C4-2B (cell line): ENCODE measurements at regions not wholly inside any gene's neighbourhood (a gene's known extent, or its start where the extent isn't known, plus 50 kb on each side); places are given as distances from the start of the nearest gene placed in this dataset.

ENCODE experiments used
- ZFX ChIP-seq: fragments of 450-650 bp; IDR thresholded peaks from 2 replicates; pipeline ENCODE4 v1.6.1; 2017
- TF ChIP-seq, protein P1 (sequence below): fragments of 450-650 bp; conservative IDR thresholded peaks from 2 replicates; pipeline ENCODE4 v1.5.1; 2017; ENCODE audit warnings: mild to moderate bottlenecking

DNA sequence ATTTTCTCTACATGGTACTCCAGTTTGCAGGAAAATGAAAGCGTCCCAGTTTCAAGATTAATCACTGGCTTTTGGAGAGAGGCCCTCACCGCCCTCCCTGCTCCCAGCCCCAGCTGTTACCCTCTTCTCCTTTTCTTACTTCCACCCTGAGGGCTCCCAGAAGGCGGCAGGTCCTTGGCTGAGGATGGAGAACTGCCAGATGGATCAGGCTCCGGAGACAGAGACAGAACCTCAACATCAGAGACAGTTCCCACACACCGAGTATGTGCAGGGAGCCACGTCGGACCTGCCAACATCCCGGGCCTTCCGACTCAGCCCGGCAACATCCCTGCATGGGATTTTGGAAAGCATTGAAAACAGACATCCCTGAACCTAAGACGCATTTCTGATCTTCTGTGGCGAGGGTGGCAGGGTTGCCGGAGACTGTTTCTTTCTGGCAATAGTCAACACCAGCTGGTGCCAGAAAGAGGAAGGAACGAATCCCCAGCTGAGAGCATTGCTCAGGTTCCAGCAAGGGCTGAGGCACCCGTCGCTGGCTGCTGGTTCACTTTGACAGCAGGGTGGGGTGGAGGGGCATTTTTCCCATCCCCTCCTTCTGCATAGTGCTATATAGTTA, 467.1 kb downstream of the MIAT start:
- TF ChIP-seq, protein P1, sequence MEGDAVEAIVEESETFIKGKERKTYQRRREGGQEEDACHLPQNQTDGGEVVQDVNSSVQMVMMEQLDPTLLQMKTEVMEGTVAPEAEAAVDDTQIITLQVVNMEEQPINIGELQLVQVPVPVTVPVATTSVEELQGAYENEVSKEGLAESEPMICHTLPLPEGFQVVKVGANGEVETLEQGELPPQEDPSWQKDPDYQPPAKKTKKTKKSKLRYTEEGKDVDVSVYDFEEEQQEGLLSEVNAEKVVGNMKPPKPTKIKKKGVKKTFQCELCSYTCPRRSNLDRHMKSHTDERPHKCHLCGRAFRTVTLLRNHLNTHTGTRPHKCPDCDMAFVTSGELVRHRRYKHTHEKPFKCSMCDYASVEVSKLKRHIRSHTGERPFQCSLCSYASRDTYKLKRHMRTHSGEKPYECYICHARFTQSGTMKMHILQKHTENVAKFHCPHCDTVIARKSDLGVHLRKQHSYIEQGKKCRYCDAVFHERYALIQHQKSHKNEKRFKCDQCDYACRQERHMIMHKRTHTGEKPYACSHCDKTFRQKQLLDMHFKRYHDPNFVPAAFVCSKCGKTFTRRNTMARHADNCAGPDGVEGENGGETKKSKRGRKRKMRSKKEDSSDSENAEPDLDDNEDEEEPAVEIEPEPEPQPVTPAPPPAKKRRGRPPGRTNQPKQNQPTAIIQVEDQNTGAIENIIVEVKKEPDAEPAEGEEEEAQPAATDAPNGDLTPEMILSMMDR = no peak
- no peak for TF ChIP-seq ZFX
